GM23338 (cell line): ENCODE measurements at regions not wholly inside any gene's neighbourhood (a gene's known extent, or its start where the extent isn't known, plus 50 kb on each side); places are given as distances from the start of the nearest gene placed in this dataset.

Source experiments
- ATAC-seq: fragments of 200-7000 bp; cut with Tn5 transposase; 3 replicates; pipeline ENCODE4 v1.9.1; 2020
- DNase-seq: peaks from one replicate; pipeline ENCODE4 v3.0.0-alpha.2; 2015; ENCODE audit warnings: low spot score
- H2AFZ ChIP-seq: fragments of 200-600 bp; sonication (generic); 2 replicates; pipeline ENCODE4 v1.8.0; 2016; ENCODE audit warnings: antibody characterized with exemption, mild to moderate bottlenecking, moderate library complexity
- H3F3A ChIP-seq: fragments of 200-600 bp; sonication (generic); replicated peaks from 2 replicates; pipeline ENCODE4 v1.8.0; 2017; ENCODE audit warnings: antibody characterized with exemption, mixed run types, low read depth
- H3K27ac ChIP-seq: fragments of 200-600 bp; sonication (generic); 2 replicates; pipeline ENCODE4 v1.6.1; 2016; ENCODE audit warnings: low read depth
- H3K27me3 ChIP-seq: fragments of 200-600 bp; sonication (generic); 2 replicates; pipeline ENCODE4 v1.8.0; 2016; ENCODE audit warnings: mild to moderate bottlenecking, mixed run types, moderate library complexity; ENCODE audit not compliant: insufficient read depth
- H3K36me3 ChIP-seq: fragments of 200-600 bp; sonication (generic); 2 replicates; pipeline ENCODE4 v1.8.0; 2016; ENCODE audit warnings: mild to moderate bottlenecking; ENCODE audit not compliant: insufficient read depth
- H3K4me1 ChIP-seq: fragments of 200-600 bp; sonication (generic); 2 replicates; pipeline ENCODE4 v1.8.0; 2016; ENCODE audit warnings: mild to moderate bottlenecking, moderate library complexity; ENCODE audit not compliant: insufficient read depth
- H3K4me2 ChIP-seq: fragments of 200-600 bp; sonication (generic); 2 replicates; pipeline ENCODE4 v1.7.1; 2017; ENCODE audit warnings: mixed run types
- H3K4me3 ChIP-seq: fragments of 200-600 bp; sonication (generic); 2 replicates; pipeline ENCODE4 v1.6.1; 2016; ENCODE audit warnings: mixed run types
- H3K79me2 ChIP-seq: fragments of 200-600 bp; sonication (generic); replicated peaks from 2 replicates; pipeline ENCODE4 v1.8.0; 2017; ENCODE audit warnings: mild to moderate bottlenecking; ENCODE audit not compliant: insufficient read depth
- H3K9me2 ChIP-seq: fragments of 200-600 bp; sonication (generic); 2 replicates; pipeline ENCODE4 v1.8.0; 2017; ENCODE audit not compliant: insufficient read depth
- H4K20me1 ChIP-seq: fragments of 200-600 bp; sonication (generic); replicated peaks from 2 replicates; pipeline ENCODE4 v1.8.0; 2017; ENCODE audit warnings: mild to moderate bottlenecking; ENCODE audit not compliant: insufficient read depth
- H3K27ac Mint-ChIP-seq: 2 replicates; pipeline ENCODE4 v1.8.0; 2020; ENCODE audit warnings: inconsistent platforms, mild to moderate bottlenecking, moderate library complexity, mixed read lengths
- H3K27me3 Mint-ChIP-seq: 3 replicates; pipeline ENCODE4 v1.8.0; 2022; ENCODE audit warnings: low read depth, mild to moderate bottlenecking, moderate library complexity, mixed read lengths, inconsistent platforms; ENCODE audit not compliant: insufficient read depth, poor library complexity
- H3K36me3 Mint-ChIP-seq: 3 replicates; pipeline ENCODE4 v1.8.0; 2021; ENCODE audit warnings: low read depth, mild to moderate bottlenecking, inconsistent platforms, moderate library complexity, mixed read lengths
- H3K4me1 Mint-ChIP-seq: 3 replicates; pipeline ENCODE4 v1.8.0; 2020; ENCODE audit warnings: mild to moderate bottlenecking, inconsistent platforms, mixed read lengths
- H3K4me3 Mint-ChIP-seq: 3 replicates; pipeline ENCODE4 v1.8.0; 2021; ENCODE audit warnings: moderate library complexity, mild to moderate bottlenecking, inconsistent platforms, mixed read lengths
- H3K9me3 Mint-ChIP-seq: 3 replicates; pipeline ENCODE4 v1.8.0; 2020; ENCODE audit warnings: moderate library complexity, mild to moderate bottlenecking, inconsistent platforms, mixed read lengths
- CREB1 ChIP-seq: fragments of 250-450 bp; sonication (Bioruptor Pico); IDR thresholded peaks from 2 replicates; pipeline ENCODE4 v1.5.0; 2020; ENCODE audit warnings: low read depth, mild to moderate bottlenecking, moderate library complexity
- EZH2 ChIP-seq: fragments of 200-600 bp; sonication (generic); IDR thresholded peaks from one replicate; pipeline ENCODE4 v1.8.0; 2017; ENCODE audit warnings: antibody characterized with exemption, mild to moderate bottlenecking, low read depth; ENCODE audit not compliant: unreplicated experiment
- EZH2phosphoT487 ChIP-seq: fragments of 200-600 bp; sonication (generic); IDR thresholded peaks from one replicate; pipeline ENCODE4 v1.8.1; 2018; ENCODE audit warnings: antibody characterized with exemption; ENCODE audit not compliant: unreplicated experiment
- JUNB ChIP-seq: IDR thresholded peaks from one replicate; pipeline ENCODE4 v1.6.1; 2016; ENCODE audit warnings: antibody characterized with exemption; ENCODE audit not compliant: unreplicated experiment
- NANOG ChIP-seq: IDR thresholded peaks from 2 replicates; pipeline ENCODE4 v1.6.1; 2016; ENCODE audit warnings: antibody characterized with exemption, borderline replicate concordance
- POLR2AphosphoS5 ChIP-seq: IDR thresholded peaks from 2 replicates; pipeline ENCODE4 v1.6.1; 2016; ENCODE audit warnings: antibody characterized with exemption, low read depth
- STAT1 ChIP-seq: IDR thresholded peaks from one replicate; pipeline ENCODE4 v1.6.1; 2016; ENCODE audit warnings: antibody characterized with exemption; ENCODE audit not compliant: unreplicated experiment
- ZNF114 ChIP-seq: fragments of 250-450 bp; sonication (Bioruptor Pico); IDR thresholded peaks from 2 replicates; pipeline ENCODE4 v1.5.0; 2020; ENCODE audit warnings: mild to moderate bottlenecking, moderate library complexity
- ZNF331 ChIP-seq: fragments of 250-450 bp; sonication (Bioruptor Pico); IDR thresholded peaks from 2 replicates; pipeline ENCODE4 v1.5.0; 2020; ENCODE audit warnings: low read depth, mild to moderate bottlenecking, moderate library complexity
- TF ChIP-seq, protein P1 (sequence below): IDR thresholded peaks from 2 replicates; pipeline ENCODE4 v1.6.1; 2016; ENCODE audit warnings: antibody characterized with exemption
- TF ChIP-seq, protein P2 (sequence below), 2 experiments: fragments of 200-600 bp in 1 of 2; sonication (generic) in 1 of 2; conservative IDR thresholded peaks; 2 replicates each; pipeline versions ENCODE4 v1.5.1 to v1.6.1; 2016 to 2017; ENCODE audit warnings: antibody characterized with exemption in 2 of 2, low read depth in 2 of 2, mild to moderate bottlenecking in 2 of 2, moderate library complexity in 1 of 2
- TF ChIP-seq, protein P3 (sequence below): IDR thresholded peaks from one replicate; pipeline ENCODE4 v1.6.1; 2018; ENCODE audit warnings: antibody characterized with exemption; ENCODE audit not compliant: unreplicated experiment

DNA sequence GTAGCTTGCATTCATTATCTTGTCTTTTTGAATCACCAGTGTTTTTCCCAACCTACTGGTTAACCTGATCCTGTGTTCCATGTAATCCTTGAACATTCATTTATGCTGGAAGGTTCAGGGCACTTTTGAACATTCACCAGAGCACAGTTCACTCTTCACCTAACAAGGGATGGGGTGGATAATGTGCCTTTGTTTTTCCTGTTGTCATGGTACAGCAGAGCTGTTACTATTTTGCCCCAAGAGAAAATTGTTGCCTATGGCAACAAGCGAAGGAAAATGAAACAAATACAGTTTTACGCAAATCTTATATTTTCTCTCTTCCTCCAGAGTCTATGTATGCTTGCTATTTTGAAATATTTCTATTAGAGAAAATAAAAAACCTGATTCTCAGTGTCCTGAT is 60.3 kb upstream of the RIOK2 start (continued):
- TF ChIP-seq EZH2 (no peak), ZNF331 (no peak), POLR2AphosphoS5 (no peak), JUNB (no peak), CREB1 (CRISPR knock-in tag) (no peak), EZH2phosphoT487 (no peak), STAT1 (no peak)
- TF ChIP-seq, protein P1, sequence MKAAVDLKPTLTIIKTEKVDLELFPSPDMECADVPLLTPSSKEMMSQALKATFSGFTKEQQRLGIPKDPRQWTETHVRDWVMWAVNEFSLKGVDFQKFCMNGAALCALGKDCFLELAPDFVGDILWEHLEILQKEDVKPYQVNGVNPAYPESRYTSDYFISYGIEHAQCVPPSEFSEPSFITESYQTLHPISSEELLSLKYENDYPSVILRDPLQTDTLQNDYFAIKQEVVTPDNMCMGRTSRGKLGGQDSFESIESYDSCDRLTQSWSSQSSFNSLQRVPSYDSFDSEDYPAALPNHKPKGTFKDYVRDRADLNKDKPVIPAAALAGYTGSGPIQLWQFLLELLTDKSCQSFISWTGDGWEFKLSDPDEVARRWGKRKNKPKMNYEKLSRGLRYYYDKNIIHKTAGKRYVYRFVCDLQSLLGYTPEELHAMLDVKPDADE = no peak
- TF ChIP-seq, protein P2, sequence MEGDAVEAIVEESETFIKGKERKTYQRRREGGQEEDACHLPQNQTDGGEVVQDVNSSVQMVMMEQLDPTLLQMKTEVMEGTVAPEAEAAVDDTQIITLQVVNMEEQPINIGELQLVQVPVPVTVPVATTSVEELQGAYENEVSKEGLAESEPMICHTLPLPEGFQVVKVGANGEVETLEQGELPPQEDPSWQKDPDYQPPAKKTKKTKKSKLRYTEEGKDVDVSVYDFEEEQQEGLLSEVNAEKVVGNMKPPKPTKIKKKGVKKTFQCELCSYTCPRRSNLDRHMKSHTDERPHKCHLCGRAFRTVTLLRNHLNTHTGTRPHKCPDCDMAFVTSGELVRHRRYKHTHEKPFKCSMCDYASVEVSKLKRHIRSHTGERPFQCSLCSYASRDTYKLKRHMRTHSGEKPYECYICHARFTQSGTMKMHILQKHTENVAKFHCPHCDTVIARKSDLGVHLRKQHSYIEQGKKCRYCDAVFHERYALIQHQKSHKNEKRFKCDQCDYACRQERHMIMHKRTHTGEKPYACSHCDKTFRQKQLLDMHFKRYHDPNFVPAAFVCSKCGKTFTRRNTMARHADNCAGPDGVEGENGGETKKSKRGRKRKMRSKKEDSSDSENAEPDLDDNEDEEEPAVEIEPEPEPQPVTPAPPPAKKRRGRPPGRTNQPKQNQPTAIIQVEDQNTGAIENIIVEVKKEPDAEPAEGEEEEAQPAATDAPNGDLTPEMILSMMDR (conservative IDR thresholded peaks at IDR 0.05; ENCODE audit: low read depth in 2 of 2) = no peak

DNA sequence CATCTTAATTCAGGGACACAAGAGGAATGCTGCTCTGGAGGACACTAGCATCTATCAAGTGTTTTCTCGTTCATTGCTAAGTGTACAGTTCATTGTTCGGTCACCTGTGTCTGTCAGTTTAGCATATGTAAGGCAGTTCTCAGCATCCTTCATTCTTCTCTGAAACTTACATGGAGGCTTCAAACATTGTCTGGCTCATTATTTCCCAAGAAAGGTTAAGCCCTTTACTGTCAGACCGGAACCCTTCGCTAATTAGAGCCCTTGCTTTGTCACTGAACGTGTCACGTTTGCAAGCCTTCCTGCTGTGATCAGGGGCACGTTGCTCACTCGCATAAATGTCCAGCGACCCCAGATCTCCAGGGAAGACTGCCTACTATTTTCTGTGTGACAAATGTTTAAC is 62.3 kb upstream of the RIOK2 start:
- no peak for ATAC-seq
- Histone ChIP-seq H3F3A (no peaks in the 10 kb centered on the region), H3K27ac (0 out of 2 replicates have a peak overlapping the region, but pooled peaks have one; percentile 23), H3K4me3 (no peak overlapping the region), H3K4me2 (no peak overlapping the region), H2AFZ (no peak overlapping the region), H3K4me1 (no peaks in the 10 kb centered on the region; the same call in 1 of the 2 replicates), H3K27me3 (no peaks in the 10 kb centered on the region), H4K20me1 (no peaks in the 10 kb centered on the region), H3K79me2 (no peaks in the 10 kb centered on the region), H3K36me3 (no peaks in the 10 kb centered on the region), H3K9me2 (no peaks in the 10 kb centered on the region)
- peaks cover 2% of the 10 kb centered on the region for H3K27me3 Mint-ChIP-seq
- no peak for TF ChIP-seq CREB1 (CRISPR knock-in tag)
- TF ChIP-seq NANOG = no peak
- TF ChIP-seq STAT1 = no peak
- TF ChIP-seq JUNB = no peak
- TF ChIP-seq EZH2 = no peak
- no peak overlapping the region for H3K4me3 Mint-ChIP-seq
- no peak for DNase-seq
- peaks cover 5% of the 10 kb centered on the region for H3K36me3 Mint-ChIP-seq
- no peak overlapping the region for H3K27ac Mint-ChIP-seq
- peaks cover 14% of the 10 kb centered on the region for H3K9me3 Mint-ChIP-seq
- peaks cover 4% of the 10 kb centered on the region; the same call in 1 of the 3 replicates for H3K4me1 Mint-ChIP-seq

DNA sequence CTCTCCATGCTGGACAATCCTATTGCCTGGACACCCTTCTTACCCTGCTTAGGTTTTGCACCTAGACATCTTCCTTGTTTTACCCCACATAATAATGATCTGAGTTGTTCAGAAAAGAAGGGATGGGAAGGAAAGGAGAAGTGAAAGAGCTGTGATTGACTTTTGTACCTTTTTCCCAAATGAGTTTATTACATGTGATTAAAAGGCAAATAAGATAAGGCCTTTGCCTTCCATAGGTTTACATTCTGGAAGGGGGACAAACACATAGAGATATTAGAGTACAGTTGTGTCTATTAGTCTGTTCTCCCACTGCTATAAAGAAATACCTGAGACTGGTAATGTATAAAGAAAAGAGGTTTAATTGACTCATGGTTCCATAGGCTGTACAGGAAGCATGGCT is 67.1 kb upstream of the RIOK2 start:
- Histone ChIP-seq H3K27me3 (no peaks in the 10 kb centered on the region), H3K9me2 (no peaks in the 10 kb centered on the region), H3K4me1 (no peaks in the 10 kb centered on the region), H2AFZ (no peak overlapping the region), H4K20me1 (no peaks in the 10 kb centered on the region), H3K36me3 (no peaks in the 10 kb centered on the region), H3K27ac (no peak overlapping the region), H3K79me2 (no peaks in the 10 kb centered on the region), H3K4me2 (no peak overlapping the region), H3F3A (no peaks in the 10 kb centered on the region), H3K4me3 (no peak overlapping the region)
- no peaks in the 10 kb centered on the region for H3K4me1 Mint-ChIP-seq
- ATAC-seq (no peak), DNase-seq (no peak)
- H3K27ac Mint-ChIP-seq = no peak overlapping the region
- no peak overlapping the region for H3K4me3 Mint-ChIP-seq
- H3K27me3 Mint-ChIP-seq = peaks cover 2% of the 10 kb centered on the region
- H3K9me3 Mint-ChIP-seq = peaks cover 17% of the 10 kb centered on the region
- H3K36me3 Mint-ChIP-seq = no peaks in the 10 kb centered on the region; the same call in 2 of the 3 replicates
- TF ChIP-seq, protein P3, sequence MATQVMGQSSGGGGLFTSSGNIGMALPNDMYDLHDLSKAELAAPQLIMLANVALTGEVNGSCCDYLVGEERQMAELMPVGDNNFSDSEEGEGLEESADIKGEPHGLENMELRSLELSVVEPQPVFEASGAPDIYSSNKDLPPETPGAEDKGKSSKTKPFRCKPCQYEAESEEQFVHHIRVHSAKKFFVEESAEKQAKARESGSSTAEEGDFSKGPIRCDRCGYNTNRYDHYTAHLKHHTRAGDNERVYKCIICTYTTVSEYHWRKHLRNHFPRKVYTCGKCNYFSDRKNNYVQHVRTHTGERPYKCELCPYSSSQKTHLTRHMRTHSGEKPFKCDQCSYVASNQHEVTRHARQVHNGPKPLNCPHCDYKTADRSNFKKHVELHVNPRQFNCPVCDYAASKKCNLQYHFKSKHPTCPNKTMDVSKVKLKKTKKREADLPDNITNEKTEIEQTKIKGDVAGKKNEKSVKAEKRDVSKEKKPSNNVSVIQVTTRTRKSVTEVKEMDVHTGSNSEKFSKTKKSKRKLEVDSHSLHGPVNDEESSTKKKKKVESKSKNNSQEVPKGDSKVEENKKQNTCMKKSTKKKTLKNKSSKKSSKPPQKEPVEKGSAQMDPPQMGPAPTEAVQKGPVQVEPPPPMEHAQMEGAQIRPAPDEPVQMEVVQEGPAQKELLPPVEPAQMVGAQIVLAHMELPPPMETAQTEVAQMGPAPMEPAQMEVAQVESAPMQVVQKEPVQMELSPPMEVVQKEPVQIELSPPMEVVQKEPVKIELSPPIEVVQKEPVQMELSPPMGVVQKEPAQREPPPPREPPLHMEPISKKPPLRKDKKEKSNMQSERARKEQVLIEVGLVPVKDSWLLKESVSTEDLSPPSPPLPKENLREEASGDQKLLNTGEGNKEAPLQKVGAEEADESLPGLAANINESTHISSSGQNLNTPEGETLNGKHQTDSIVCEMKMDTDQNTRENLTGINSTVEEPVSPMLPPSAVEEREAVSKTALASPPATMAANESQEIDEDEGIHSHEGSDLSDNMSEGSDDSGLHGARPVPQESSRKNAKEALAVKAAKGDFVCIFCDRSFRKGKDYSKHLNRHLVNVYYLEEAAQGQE = no peak
- TF ChIP-seq POLR2AphosphoS5 (no peak), NANOG (no peak), EZH2phosphoT487 (no peak), ZNF114 (CRISPR knock-in tag) (no peak), EZH2 (no peak), STAT1 (no peak), JUNB (no peak), ZNF331 (no peak)
- TF ChIP-seq, protein P2 (conservative IDR thresholded peaks at IDR 0.05; ENCODE audit: low read depth in 2 of 2) = no peak
